Pancreas (tissue), 10 donors: ENCODE measurements at regions not wholly inside any gene's neighbourhood (a gene's known extent, or its start where the extent isn't known, plus 50 kb on each side); places are given as distances from the start of the nearest gene placed in this dataset.

ENCODE experiments used
- ATAC-seq, 4 donors: fragments of 200-7000 bp; cut with Tn5 transposase; one replicate each; pipeline versions ENCODE4 v1.8.0 to v1.9.1; 2020; ENCODE audit warnings: mild to moderate bottlenecking in 4 of 4, moderate library complexity in 4 of 4
- DNase-seq, 6 donors: peaks; one replicate each; pipeline ENCODE4 v3.0.0-alpha.2; 2020
- FAIRE-seq: peaks from 2 replicates; lab custom pipeline; 2012; peaks lifted over from hg19 to GRCh38; lab: Jason Lieb, UNC
- H3K27ac ChIP-seq, 4 donors: fragments of 200-600 bp; sonication (generic); 1 replicate in 3 of 4; 2 replicates in 1 of 4; pipeline versions ENCODE4 v1.5.0 to v1.8.0; 2020
- H3K27me3 ChIP-seq, 4 donors: fragments of 200-600 bp; one replicate each; pipeline ENCODE4 v1.8.0; 2021
- H3K36me3 ChIP-seq, 3 donors: fragments of 200-600 bp; sonication (generic) in 1 of 3; one replicate each; pipeline versions ENCODE4 v1.5.0 to v1.8.0; 2020 to 2021
- H3K4me1 ChIP-seq, 3 donors: fragments of 200-600 bp; one replicate each; pipeline ENCODE4 v1.8.0; 2021
- H3K4me3 ChIP-seq, 4 donors: fragments of 200-600 bp; sonication (generic) in 2 of 4; one replicate each; pipeline versions ENCODE4 v1.5.0 to v1.8.0; 2020 to 2021
- H3K9me3 ChIP-seq, 4 donors: fragments of 200-600 bp; one replicate each; pipeline ENCODE4 v1.8.0; 2021
- CTCF ChIP-seq, 4 donors: fragments of 200-600 bp; sonication (generic) in 3 of 4; IDR thresholded peaks; one replicate each; pipeline versions ENCODE4 v1.5.0 to v1.8.0; 2021; ENCODE audit warnings: antibody characterized with exemption in 4 of 4
- WGBS, 2 donors: extraction: QIAGEN DNeasy Blood & Tissue Kit; methylation state at CpG; one replicate each; pipeline ENCODE4 v1.1.7; 2013; 5-methylcytosine and 5-hydroxymethylcytosine counted together
- intact Hi-C, 3 donors: fragments of 100-400 bp; cut with DNase I; formaldehyde crosslinking; loops; one replicate each; pipeline versions ENCODE4 v1.11.1 to v1.14.2; 2022
- donor health status: healthy with polysubstance abuse.
- donor health status: DM: no; HTN: no; CAD: no; lungs with moderate emphysema.
- donor health status: DM: no; HTN: no; CAD: no.
- donor health status: control.
- donor health status: control.
- donor health status: Bipolar disorder and iron deficiency.
- donor health status: DM: yes; HTN: yes; CAD: no.
- donor health status: DM: no; HTN: no; CAD: no.
- donor health status: DM: no; HTN: no; CAD: no.
- donor health status: DM: yes; HTN: yes; CAD: no.

- 61 to 70% methylated on average over 3 of the region's 3 CpGs for WGBS, 2 donors
- intact Hi-C loops, result no loop called here
- Histone ChIP-seq H3K4me1 (no peaks in the 10 kb centered on the region), H3K27me3 (no peaks in the 10 kb centered on the region), H3K9me3 (no peaks in the 10 kb centered on the region), H3K4me3 (no peak overlapping the region), H3K36me3 (no peaks in the 10 kb centered on the region), H3K27ac (no peak overlapping the region)
- ATAC-seq (no peak), FAIRE-seq (no peak), DNase-seq (no peak)
- TF ChIP-seq CTCF (IDR thresholded peaks at IDR 0.05), result no peak
Measured at GRCh38 chr12:105723494-105723893, 393.0 kb downstream of the C12orf75 start.

- no peak for DNase-seq
- no peaks in the 10 kb centered on the region for H3K9me3 ChIP-seq
- H3K36me3 ChIP-seq, result no peaks in the 10 kb centered on the region
- H3K27ac ChIP-seq, result no peak overlapping the region
- no peaks in the 10 kb centered on the region for H3K4me1 ChIP-seq
- FAIRE-seq, result no peak
- H3K27me3 ChIP-seq, result no peaks in the 10 kb centered on the region
- no peak for TF ChIP-seq CTCF (IDR thresholded peaks at IDR 0.05)
- WGBS, 2 donors, result 46 to 50% methylated on average over 4 of the region's 4 CpGs
- no peak for ATAC-seq
- intact Hi-C loops, result no loop called here
- H3K4me3 ChIP-seq, result no peak overlapping the region
Measured at GRCh38 chr12:105724641-105725040, 394.1 kb downstream of the C12orf75 start.

- DNase-seq (no peak), ATAC-seq (no peak), FAIRE-seq (no peak)
- TF ChIP-seq CTCF (IDR thresholded peaks at IDR 0.05), result no peak
- Histone ChIP-seq H3K27me3 (no peaks in the 10 kb centered on the region), H3K27ac (no peak overlapping the region), H3K4me1 (no peaks in the 10 kb centered on the region), H3K4me3 (no peak overlapping the region), H3K36me3 (no peaks in the 10 kb centered on the region), H3K9me3 (no peaks in the 10 kb centered on the region)
- intact Hi-C loops, result no loop called here
Measured at GRCh38 chr12:105725054-105725453, 394.6 kb downstream of the C12orf75 start.

- Histone ChIP-seq H3K4me3 (no peak overlapping the region), H3K27me3 (no peaks in the 10 kb centered on the region), H3K4me1 (no peaks in the 10 kb centered on the region), H3K9me3 (no peaks in the 10 kb centered on the region), H3K27ac (no peak overlapping the region), H3K36me3 (no peaks in the 10 kb centered on the region)
- intact Hi-C loops, result no loop called here
- TF ChIP-seq CTCF (IDR thresholded peaks at IDR 0.05), result no peak
- ATAC-seq (no peak), DNase-seq (no peak), FAIRE-seq (no peak)
- WGBS, 2 donors, result 39 to 48% methylated on average over 2 of the region's 2 CpGs
Measured at GRCh38 chr12:105729181-105729771, 398.8 kb downstream of the C12orf75 start.

GRCh38 chr12:105729926-105730325, 399.4 kb downstream of the C12orf75 start:
- DNase-seq, result no peak
- Histone ChIP-seq H3K36me3 (no peaks in the 10 kb centered on the region), H3K4me3 (no peak overlapping the region), H3K27ac (no peak overlapping the region), H3K9me3 (no peaks in the 10 kb centered on the region), H3K27me3 (no peaks in the 10 kb centered on the region), H3K4me1 (no peaks in the 10 kb centered on the region)
- FAIRE-seq, result no peak
- intact Hi-C loops, result no loop called here
- ATAC-seq, result no peak
- TF ChIP-seq CTCF (IDR thresholded peaks at IDR 0.05), result no peak
